ENCODE measurements at regions not wholly inside any gene's neighbourhood (a gene's known extent, or its start where the extent isn't known, plus 50 kb on each side); places are given as distances from the start of the nearest gene placed in this dataset.

GRCh38 chr4:141306331-141306730 is 85.6 kb downstream of the ZNF330 start:
- Histone ChIP-seq H3K4me3 (no peak overlapping the region), H3K4me1 (peaks cover 0 to 2% (median 0%) of the 10 kb centered on the region in 3 donors), H3K27me3 (no peaks in the 10 kb centered on the region), H3K36me3 (no peaks in the 10 kb centered on the region), H3K27ac (no peak overlapping the region), H3K9me3 (no peaks in the 10 kb centered on the region)
- WGBS, 2 donors (ENCODE audit: low coverage in 1 of 2) = 70 to 71% methylated on average over 4 to 6 of the region's 7 CpGs
- TF ChIP-seq CTCF (IDR thresholded peaks at IDR 0.05) = no peak
- TF ChIP-seq POLR2A (IDR thresholded peaks at IDR 0.05) = no peak
- no peak for TF ChIP-seq EP300 (IDR thresholded peaks at IDR 0.05)
- TF ChIP-seq POLR2AphosphoS5 (IDR thresholded peaks at IDR 0.05) = no peak
- ATAC-seq = no peak

- ATAC-seq = peak; percentile 67
- Histone ChIP-seq H3K4me1 (peaks cover 0 to 2% (median 0%) of the 10 kb centered on the region in 3 donors), H3K4me3 (no peak overlapping the region), H3K9me3 (no peaks in the 10 kb centered on the region), H3K27me3 (no peaks in the 10 kb centered on the region), H3K27ac (no peak overlapping the region), H3K36me3 (no peaks in the 10 kb centered on the region)
- TF ChIP-seq EP300 (IDR thresholded peaks at IDR 0.05) (no peak), POLR2AphosphoS5 (IDR thresholded peaks at IDR 0.05) (no peak), CTCF (IDR thresholded peaks at IDR 0.05) (peak; percentile 35 to 74 (median 56))
- WGBS, 2 donors (ENCODE audit: low coverage in 1 of 2) = 19 to 21% methylated on average over 2 to 4 of the region's 5 CpGs
Measured at GRCh38 chr4:141307241-141307689, 86.6 kb downstream of the ZNF330 start.

GRCh38 chr4:141309874-141310273 is 89.2 kb downstream of the ZNF330 start:
- H3K27me3 ChIP-seq = no peaks in the 10 kb centered on the region
- ATAC-seq = no peak
- H3K27ac ChIP-seq = no peak overlapping the region
- H3K36me3 ChIP-seq = no peaks in the 10 kb centered on the region
- H3K4me3 ChIP-seq = no peak overlapping the region
- TF ChIP-seq POLR2AphosphoS5 (IDR thresholded peaks at IDR 0.05) (no peak), CTCF (IDR thresholded peaks at IDR 0.05) (no peak), POLR2A (IDR thresholded peaks at IDR 0.05) (no peak), EP300 (IDR thresholded peaks at IDR 0.05) (no peak)
- whole genome bisulfite sequencing, 2 donors (ENCODE audit: low coverage in 1 of 2) = 83% methylated on average over 3 of the region's 3 CpGs; no CpG with 5 or more reads in 1 of the 2 donors
- H3K4me1 ChIP-seq = peaks cover 0 to 2% (median 0%) of the 10 kb centered on the region in 3 donors
- no peaks in the 10 kb centered on the region for H3K9me3 ChIP-seq

GRCh38 chr4:141311246-141312204 is 90.8 kb downstream of the ZNF330 start:
- ATAC-seq = no peak
- 90 to 100% methylated on average over 1 to 5 of the region's 5 CpGs for WGBS, 2 donors (ENCODE audit: low coverage in 1 of 2)
- TF ChIP-seq EP300 (IDR thresholded peaks at IDR 0.05) (no peak), POLR2AphosphoS5 (IDR thresholded peaks at IDR 0.05) (no peak), POLR2A (IDR thresholded peaks at IDR 0.05) (no peak), CTCF (IDR thresholded peaks at IDR 0.05) (no peak)
- H3K27me3 ChIP-seq = no peaks in the 10 kb centered on the region
- no peaks in the 10 kb centered on the region for H3K36me3 ChIP-seq
- H3K27ac ChIP-seq = no peak overlapping the region
- H3K4me1 ChIP-seq = peaks cover 0 to 2% (median 0%) of the 10 kb centered on the region in 3 donors
- no peak overlapping the region for H3K4me3 ChIP-seq
- no peaks in the 10 kb centered on the region for H3K9me3 ChIP-seq

GRCh38 chr4:141314627-141315026 is 93.9 kb downstream of the ZNF330 start:
- Histone ChIP-seq H3K27me3 (no peaks in the 10 kb centered on the region), H3K27ac (no peak overlapping the region), H3K9me3 (no peaks in the 10 kb centered on the region), H3K4me1 (no peaks in the 10 kb centered on the region), H3K4me3 (no peak overlapping the region), H3K36me3 (no peaks in the 10 kb centered on the region)
- no peak for TF ChIP-seq EP300 (IDR thresholded peaks at IDR 0.05)
- no peak for TF ChIP-seq POLR2A (IDR thresholded peaks at IDR 0.05)
- no peak for ATAC-seq
- WGBS, 2 donors (ENCODE audit: low coverage in 1 of 2) = 30 to 89% methylated on average over 1 of the region's 1 CpG

All from gastroesophageal sphincter (tissue), 4 donors.